ENCODE measurements at regions not wholly inside any gene's neighbourhood (a gene's known extent, or its start where the extent isn't known, plus 50 kb on each side); places are given as distances from the start of the nearest gene placed in this dataset.
A peak's percentile ranks its signal among the peaks of the same experiment; 100 is the strongest.
"Not testable (repeated sequence)": the region's sequence is repeated elsewhere in the genome, so short reads cannot be mapped to it uniquely, and the experiment has no call there.

- DNase-seq (ENCODE audit: low read depth in 4 of 4, low spot score in 3 of 4), result no peak
Observed at GRCh38 chr9:29609282-29609681, 2036.0 kb upstream of the C9orf72 start.

DNA sequence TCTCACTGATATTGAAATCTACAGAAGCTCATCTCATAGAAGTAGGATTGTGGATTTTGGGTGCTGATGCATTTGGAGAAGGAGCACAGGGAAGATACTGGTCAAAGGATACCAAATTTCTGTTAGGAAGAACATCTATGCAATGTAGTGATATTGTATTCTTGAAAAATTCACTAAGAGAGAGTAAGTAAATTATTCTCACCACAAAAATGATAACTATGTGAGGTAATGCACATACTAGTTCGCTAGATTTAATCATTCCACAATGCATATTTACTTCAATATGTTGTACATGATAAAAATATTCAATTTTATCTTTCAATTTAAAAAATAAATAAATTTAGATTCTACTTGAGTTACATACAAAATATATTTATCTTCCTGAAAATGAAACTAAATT, 2040.5 kb upstream of the C9orf72 start:
- no peak for DNase-seq (ENCODE audit: low read depth in 4 of 4, low spot score in 3 of 4)

- DNase-seq (ENCODE audit: low read depth in 4 of 4, low spot score in 3 of 4), result no peak
Observed at GRCh38 chr9:29616844-29617243, 2043.6 kb upstream of the C9orf72 start.

DNA sequence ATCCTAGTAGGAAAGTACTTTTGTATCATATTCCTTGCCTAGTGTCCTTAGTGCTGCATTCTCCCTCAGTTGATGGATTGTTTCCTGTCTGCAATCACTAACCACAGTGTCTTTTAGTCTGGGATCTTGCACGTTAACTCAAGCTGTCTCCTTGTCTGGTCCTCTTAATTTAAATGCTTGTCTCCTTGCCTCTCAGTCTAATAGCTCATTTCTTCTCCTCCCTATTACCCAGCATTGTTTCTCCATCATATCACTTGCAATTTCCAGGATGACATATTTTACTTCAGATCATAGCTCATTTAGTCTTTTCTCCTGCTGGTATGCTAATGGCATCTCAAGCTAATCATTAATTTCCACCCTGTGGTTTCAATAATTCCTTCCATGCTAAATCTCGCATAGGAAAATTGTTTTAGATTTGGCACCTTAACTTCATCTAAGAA, 2052.0 kb upstream of the C9orf72 start:
- peak in 1 of 4 donors; percentile 14 for DNase-seq (ENCODE audit: low read depth in 4 of 4, low spot score in 3 of 4)

GRCh38 chr9:29625931-29626330, 2052.7 kb upstream of the C9orf72 start:
- DNase-seq (ENCODE audit: low read depth in 4 of 4, low spot score in 3 of 4), result no peak

DNA sequence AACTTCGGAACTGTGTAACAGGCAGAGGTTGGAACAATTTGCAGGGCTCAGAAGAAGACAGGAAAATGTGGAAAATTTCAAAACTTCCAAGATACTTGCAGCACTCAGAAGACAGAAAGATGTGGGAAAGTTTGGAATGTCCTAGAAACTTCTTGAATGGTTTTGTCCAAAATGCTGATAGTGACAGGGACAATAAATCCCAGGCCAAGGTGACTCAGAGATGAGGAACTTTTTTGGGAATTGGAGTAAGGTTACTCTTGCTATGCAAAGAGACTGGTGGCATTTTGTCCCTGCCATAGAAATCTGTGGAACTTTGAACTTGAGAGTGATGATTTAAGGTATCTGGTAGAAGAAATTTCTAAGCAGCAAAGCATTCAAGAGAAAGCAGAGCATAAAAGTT, 2055.6 kb upstream of the C9orf72 start:
- DNase-seq (ENCODE audit: low read depth in 4 of 4, low spot score in 3 of 4), result not testable (repeated sequence)

DNA sequence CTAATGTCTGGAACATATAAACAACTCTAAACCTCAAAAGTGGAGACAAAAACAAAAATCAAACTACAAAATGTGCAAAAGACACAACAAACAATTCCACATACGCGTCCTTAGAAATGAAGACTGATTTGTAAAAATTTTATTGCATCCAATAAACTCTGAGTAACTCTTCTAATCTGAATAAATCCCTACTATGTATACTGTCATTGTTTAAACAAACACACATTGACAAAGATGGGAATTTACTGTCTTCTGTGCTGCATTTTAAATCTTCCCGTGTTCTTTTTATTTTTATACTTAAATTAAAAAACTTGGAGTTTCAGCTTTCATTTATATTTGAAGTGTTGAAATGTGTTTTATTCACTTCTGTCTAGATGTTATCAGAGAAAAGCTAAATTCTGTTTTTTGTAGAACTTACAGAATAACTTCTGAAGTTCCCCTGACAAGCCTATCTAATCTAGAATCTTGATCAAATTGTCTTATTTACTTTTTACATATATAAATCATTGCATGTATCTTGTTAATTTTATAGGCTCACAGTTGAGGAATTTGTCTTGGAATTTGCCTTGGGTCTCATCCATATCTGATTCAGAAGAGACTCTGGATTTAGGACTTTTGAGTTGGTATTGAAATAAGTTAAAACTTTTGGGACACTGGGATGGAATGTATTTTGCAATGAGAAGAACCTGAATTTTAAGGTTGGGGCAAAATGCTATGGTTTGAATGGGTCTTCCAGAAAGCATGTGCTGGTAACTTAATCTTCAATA, 2064.4 kb upstream of the C9orf72 start:
- DNase-seq (ENCODE audit: low read depth in 4 of 4, low spot score in 3 of 4), result no peak

DNA sequence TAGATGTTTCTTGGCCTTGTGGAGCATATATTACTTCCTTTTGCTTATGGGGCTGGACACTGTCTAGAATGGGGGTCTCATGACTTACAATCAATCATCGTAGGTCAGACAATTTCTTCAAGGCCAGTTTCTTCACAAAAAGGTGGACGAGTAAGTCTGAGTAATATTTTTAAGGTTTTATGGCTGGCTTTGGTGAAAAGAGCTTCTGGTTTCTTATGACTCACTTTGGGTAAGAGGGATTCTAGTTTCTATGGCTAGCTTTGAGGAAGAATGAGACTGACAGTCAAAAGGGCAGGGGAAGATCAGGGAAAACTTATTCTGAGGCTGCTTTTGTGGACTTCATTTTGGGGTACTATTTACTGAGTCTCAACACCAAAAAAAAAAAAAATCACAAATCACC, 2067.2 kb upstream of the C9orf72 start:
- no peak for DNase-seq (ENCODE audit: low read depth in 4 of 4, low spot score in 3 of 4)

DNA sequence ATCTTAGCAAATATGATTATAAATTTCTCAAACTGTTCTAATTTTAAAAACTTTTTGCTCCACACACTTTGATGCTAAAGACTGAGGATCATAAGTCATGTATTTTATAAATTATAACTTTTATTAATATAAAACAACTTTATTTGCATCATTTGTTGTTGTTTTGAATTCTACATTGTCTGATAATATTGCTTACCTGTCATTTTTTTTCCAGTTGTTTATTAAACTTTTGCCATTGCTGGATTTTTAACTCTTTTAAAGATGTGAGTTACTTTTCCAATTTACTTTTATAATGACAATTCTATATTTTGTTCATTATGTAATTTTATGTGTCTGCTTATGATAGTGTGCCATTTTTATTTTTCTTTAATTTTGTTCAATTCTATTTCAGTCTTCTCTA, 2071.2 kb upstream of the C9orf72 start:
- DNase-seq (ENCODE audit: low read depth in 4 of 4, low spot score in 3 of 4), result no peak

DNA sequence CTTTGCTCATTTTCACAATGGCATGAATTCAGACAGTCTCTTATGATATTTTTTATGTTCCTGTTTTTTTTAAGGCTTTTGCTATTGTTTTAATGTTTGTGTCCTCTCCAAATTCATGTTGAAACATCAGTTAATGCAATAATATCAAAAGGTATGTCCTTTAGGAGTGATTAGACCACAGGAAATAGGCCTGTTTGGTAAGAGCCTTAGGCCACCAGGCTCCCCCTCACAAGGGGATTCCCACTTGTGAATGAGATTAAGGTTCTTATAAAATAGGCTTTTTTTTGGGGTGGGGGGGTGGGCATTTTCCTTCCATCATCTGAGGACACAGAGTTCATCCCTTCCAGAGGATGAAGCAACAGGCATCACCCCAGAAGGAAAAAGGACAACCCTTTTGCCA, 2074.2 kb upstream of the C9orf72 start:
- no peak for DNase-seq (ENCODE audit: low read depth in 4 of 4, low spot score in 3 of 4)

DNA sequence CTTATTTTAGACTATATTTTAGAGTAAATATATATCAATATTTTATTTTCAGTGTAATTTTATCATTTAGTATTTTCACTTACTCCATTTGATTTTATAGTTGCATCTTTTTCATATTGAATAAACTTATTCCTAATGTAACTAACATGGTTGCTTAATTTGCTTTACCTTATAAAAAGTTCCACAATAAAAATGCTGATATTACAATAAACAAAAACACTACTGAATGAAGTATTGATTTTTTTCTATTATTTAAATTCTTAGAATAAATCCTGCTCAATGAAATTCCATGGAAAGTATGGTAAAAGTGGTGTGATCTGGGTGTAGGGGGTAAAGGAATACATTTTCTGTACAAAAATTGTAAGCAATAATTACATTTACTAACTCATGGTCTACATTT, 2074.9 kb upstream of the C9orf72 start:
- no peak for DNase-seq (ENCODE audit: low read depth in 4 of 4, low spot score in 3 of 4)

DNA sequence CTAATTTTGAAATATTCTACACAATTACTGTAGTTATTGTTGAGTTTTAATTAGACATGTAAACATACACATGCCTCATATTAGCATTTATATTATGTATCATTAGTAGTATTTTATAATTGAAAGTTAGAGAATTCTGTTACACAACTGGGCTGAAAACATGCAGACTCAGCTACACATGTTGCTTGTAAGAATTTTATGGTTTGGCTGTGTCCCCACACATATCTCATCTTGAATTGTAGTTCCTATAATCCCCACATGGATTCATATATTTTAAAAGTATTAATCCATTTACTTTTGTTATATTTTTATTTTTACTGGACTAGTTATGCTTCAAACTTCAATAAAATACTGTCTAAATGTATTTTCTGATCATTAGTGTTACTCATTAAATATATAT, 2075.3 kb upstream of the C9orf72 start:
- DNase-seq (ENCODE audit: low read depth in 4 of 4, low spot score in 3 of 4), result no peak

DNA sequence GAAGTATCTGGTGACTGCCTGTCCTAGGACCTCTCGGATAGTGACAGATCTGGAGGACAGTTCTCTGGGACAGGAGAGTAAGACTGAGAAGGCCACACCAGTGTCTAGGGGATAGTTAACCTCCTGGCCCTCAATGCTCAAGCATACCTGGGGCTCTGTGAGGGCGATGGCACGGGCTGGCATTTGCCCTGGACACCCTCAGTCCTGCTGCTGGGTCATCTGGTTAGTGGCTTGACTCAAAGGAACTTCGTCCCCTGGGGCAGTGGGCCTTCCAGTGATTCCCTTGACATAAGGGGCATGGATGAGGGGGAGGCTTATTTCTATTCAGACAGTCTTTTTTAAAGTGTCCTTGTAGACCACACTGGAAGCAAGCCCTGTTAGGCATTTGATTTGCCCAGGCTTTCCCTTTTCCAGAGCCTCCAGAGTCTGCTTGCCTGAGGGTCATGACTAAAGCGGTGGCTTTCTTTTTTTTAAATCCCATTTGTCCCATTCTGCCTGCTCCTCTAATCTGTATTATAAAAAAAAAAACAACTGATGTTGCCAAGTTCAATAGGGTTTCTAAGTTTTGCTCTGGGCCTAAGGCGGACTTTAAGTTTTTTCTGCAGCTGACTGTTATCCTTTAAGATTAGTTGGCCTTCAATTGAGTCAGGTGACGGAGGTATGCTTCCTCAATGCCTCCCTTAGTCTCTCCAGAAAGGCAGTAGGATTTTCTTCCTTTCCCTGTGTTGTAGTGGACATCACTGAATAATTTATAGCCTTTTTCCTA, 2083.5 kb upstream of the C9orf72 start:
- no peak for DNase-seq (ENCODE audit: low read depth in 4 of 4, low spot score in 3 of 4)

- no peak for DNase-seq (ENCODE audit: low read depth in 4 of 4, low spot score in 3 of 4)
Observed at GRCh38 chr9:29657821-29658220, 2084.5 kb upstream of the C9orf72 start.

GRCh38 chr9:29659014-29659413, 2085.7 kb upstream of the C9orf72 start:
- DNase-seq (ENCODE audit: low read depth in 4 of 4, low spot score in 3 of 4), result no peak

GRCh38 chr9:29659736-29660135, 2086.5 kb upstream of the C9orf72 start:
- no peak for DNase-seq (ENCODE audit: low read depth in 4 of 4, low spot score in 3 of 4)

GRCh38 chr9:29668732-29669131, 2095.5 kb upstream of the C9orf72 start:
- DNase-seq (ENCODE audit: low read depth in 4 of 4, low spot score in 3 of 4), result no peak

- DNase-seq (ENCODE audit: low read depth in 4 of 4, low spot score in 3 of 4), result no peak
Observed at GRCh38 chr9:29669613-29670012, 2096.3 kb upstream of the C9orf72 start.

DNA sequence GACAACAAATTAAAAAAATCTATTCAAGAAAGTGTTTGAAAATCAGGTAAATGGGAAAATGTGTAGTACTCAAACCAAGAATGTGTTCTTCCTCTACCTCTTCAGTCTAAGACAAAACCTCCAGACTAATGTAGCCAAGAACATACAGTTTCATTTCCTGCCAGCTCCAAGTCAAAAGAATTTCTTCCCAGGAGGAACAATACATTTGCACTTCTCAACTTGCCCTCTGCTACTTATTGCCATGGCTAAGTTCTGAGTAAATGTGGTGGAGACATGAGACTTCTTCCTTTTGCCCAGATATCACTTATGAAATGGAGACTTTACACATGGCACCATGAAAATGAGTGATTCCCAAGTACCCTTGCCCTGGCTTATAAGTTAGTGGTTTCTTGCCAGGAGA, 2112.2 kb upstream of the C9orf72 start:
- DNase-seq (ENCODE audit: low read depth in 4 of 4, low spot score in 3 of 4), result no peak

GRCh38 chr9:29691145-29691544, 2117.9 kb upstream of the C9orf72 start:
- DNase-seq (ENCODE audit: low read depth in 4 of 4, low spot score in 3 of 4), result no peak

DNA sequence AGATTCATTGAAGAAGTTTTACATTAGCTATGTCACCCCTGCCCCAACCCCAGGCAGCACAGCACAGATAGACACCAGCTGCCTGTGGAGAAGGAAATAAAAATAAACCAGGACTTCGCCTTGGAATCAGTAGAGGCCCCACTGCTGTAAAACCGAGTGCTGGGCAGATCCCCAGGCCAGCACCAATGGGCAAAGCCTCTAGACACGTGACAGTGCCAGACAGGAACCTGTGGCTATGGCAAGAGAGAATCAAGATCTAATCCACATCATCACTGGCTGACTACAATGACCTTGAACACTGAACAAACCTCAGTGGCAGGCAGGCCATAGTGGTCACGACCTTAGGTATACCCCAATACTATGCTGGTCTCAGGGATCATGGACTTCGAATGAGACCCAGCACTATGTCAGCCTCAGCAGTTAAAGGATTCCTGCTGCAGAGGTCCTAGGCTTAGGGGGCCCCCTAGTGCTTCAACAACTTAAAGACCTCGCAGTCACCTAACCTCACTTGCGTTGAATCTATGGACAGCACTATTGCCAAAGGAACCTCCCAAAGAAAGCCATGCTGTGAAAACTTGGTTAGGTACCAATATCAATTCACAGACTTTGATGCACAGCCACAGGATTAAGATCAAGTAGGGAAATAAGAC, 2118.6 kb upstream of the C9orf72 start:
- no peak for DNase-seq (ENCODE audit: low read depth in 4 of 4, low spot score in 3 of 4)

- no peak for DNase-seq (ENCODE audit: low read depth in 4 of 4, low spot score in 3 of 4)
Observed at GRCh38 chr9:29697011-29697410, 2123.7 kb upstream of the C9orf72 start.

Measured in right renal pelvis (tissue), 4 donors.